ENCODE measurements at regions not wholly inside any gene's neighbourhood (a gene's known extent, or its start where the extent isn't known, plus 50 kb on each side); places are given as distances from the start of the nearest gene placed in this dataset.

DNA sequence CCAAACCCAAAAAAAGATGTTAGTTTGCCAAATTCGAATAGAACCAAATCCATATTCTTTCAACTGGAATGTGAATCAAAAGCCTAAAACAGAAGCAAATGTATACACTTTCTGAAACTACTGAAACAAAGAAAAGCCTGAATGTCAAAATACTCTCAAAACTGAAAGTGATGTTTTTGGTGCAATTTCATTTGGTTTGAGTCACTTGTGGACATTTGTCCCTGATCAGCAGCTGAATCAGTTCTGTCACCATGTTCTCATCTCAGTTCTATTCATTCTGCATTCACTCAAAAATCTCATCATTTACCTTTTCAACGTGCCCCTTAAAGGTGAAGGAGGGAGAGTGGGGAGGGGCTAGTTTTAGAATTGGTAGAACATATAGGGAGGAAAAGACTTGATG, 266.8 kb downstream of the ABHD5 start:
- TF ChIP-seq CTCF (conservative IDR thresholded peaks at IDR 0.05; ENCODE audit: low read length) (no peak), EZH2phosphoT487 (IDR thresholded peaks at IDR 0.05; ENCODE audit: borderline replicate concordance) (no peak)

All from Loucy (cell line).